Hypothalamus (tissue), 51 donors: ENCODE measurements at regions not wholly inside any gene's neighbourhood (a gene's known extent, or its start where the extent isn't known, plus 50 kb on each side); places are given as distances from the start of the nearest gene placed in this dataset.
"Not testable (repeated sequence)": the region's sequence is repeated elsewhere in the genome, so short reads cannot be mapped to it uniquely, and the experiment has no call there.

ENCODE experiments used
- DNase-seq, 51 donors: peaks; one replicate each; lab custom pipeline; 2025; lab: John Stamatoyannopoulos, UW

DNA sequence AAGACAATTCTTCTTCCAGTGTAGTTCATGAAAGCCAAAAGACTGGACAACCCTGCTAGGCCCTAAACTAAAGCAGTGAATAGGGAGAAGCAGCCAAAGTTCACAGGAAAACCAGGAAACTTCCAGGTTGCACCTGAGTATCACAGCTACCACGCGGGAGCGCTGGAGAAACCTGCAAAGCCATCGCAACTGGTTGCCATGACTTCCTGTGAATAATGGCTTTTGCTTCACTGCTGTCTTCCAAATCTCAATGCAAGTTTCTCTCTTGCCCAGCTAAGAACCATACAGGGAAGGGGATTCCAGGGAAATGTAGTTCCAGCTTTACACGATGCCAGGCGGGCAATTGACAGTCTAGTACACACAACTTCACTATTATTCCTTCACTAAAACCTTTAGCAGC is 114.1 kb downstream of the GXYLT1 start:
- DNase-seq: no peak

DNA sequence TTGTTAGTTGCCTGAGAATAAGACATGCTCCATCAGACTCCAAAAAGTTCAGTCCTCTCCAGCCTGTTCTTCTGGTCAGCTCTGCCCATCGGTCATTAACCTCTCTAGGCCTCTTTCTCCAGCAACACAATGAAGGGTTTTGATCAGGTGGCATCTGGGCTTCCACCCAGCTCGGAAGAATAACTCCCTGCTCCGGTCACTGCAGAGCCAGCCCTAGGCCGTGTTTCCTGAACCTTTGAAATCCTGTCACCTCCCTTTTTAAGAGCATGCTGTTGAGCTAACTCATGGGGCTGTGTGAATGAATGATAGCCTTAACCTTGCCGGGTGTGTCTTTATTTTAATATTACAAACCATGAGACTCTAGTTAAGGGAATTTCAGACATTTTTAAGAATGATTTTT is 117.1 kb downstream of the GXYLT1 start:
- peak in 3 of 51 donors; percentile 1 to 3 (median 2) for DNase-seq

DNA sequence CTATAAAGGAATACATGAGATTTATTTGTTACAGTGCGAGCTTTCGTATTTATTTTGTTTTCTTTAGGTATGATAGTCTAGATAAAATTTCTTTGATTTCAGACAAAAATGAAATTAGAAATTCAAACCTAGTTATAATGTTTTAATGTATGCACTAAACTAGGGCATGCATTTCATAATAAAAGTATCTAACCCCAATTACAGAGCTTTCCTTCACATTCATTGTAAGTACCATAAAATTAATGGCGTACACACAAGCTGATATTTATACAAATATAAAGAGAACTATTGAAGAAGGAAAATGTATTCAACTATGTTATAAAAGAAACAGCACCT is 120.2 kb downstream of the GXYLT1 start:
- no peak for DNase-seq

DNA sequence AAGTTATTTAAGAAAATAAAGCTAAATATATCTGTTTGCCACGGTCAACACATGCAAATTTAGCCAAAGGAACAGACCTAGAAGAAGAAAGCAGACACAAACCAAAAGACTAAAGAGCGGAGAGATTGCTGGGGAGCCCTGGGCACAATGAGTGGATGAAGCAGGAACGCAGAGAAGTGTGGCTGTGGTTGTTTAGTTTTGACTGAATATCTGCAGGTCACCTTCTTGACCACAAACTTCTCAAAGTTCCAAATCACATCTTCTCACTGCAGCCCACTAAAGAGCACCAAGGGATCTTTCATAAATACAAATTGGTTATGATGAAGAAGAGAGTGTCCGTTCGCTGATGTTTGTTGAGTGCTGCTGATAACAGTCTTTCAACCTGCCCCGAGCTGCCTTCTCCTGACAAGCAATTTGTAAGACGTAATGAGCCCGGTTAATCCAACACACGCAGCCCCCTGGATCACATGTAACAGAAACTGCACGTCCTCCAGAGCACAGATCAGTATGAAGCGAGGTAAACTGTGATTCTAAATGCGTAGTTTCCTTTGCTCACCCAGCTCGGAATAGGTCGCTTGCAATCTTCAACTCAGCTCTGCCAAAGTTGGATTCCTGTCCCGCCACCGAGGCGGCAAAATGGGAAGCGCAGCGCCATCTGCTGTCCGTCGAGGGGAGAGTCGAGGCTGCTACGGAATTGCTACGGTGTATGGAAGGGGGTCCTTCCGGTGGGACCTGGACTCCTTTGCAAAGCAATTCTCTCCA is 120.8 kb downstream of the GXYLT1 start:
- DNase-seq: peak; percentile 6 to 84 (median 54)

DNA sequence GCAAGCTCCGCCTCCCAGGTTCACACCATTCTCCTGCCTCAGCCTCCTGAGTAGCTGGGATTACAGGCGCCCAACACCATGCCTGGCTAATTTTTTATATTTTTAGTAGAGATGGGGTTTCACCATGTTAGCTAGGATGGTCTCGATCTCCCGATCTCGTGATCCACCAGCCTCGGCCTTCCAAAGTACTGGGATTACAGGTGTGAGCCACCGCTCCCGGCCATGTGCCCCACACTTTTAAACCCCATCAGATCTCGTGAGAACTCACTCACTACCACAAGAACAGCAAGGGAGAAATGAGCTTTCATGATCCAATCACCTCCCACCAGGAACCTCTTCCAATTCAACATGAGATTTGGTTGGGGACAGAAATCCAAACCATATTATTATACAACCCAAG is 122.7 kb downstream of the GXYLT1 start:
- not testable (repeated sequence) for DNase-seq

DNA sequence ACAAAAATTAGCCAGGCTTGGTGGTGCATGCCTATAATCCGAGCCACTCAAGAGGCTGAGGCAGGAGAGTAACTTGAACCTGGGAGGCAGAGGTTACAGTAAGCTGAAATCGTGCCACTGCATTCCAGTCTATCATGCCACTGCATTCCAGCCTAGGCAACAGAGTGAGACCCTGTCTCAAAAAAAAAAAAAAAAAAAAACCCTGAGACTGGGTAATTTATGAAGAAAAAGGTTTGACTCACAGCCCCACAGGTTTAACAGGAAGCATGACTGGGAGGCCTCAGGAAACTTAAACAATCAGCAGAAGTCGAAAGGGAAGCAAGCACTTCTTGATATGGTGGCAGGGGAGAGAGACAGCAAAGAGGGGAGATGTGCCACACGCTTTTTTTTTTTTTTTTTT is 123.2 kb downstream of the GXYLT1 start:
- DNase-seq: no peak

DNA sequence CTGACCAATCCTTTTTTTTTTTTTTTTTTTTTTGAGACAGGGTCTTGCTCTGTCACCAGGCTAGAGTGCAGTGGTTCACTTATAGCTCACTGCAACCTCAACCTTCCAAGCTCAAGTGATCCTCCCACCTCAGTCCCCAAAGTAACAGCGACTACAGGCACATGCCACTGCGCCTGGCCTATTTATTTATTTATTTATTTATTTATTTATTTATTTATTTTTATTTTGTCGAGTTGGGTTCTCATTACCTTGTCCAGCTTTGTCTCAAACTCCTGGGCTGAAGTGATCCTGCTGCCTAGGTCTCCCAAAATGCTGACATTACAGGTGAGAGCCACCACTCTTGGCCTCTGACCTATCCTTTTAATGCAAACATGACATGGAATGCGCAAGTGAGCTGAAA is 124.4 kb downstream of the GXYLT1 start:
- DNase-seq: no peak

DNA sequence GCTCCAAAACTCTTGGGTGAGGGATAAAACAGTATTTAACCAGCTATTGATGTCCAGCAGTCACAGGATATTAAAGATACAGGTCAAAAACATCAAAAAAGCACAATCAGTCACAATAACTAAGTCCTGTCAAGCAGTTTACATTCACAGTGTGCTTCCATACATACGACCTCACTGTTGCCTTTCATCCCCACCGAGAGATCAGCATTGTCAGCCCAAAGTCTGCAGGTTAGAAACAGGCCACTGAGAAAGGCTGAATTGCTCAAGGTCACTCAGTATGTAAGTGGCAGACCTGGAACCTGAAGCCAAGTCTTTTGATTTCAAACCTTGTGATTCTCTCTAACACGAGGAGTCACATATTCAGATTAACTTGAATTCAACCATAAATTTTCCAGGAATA is 124.9 kb downstream of the GXYLT1 start:
- no peak for DNase-seq

DNA sequence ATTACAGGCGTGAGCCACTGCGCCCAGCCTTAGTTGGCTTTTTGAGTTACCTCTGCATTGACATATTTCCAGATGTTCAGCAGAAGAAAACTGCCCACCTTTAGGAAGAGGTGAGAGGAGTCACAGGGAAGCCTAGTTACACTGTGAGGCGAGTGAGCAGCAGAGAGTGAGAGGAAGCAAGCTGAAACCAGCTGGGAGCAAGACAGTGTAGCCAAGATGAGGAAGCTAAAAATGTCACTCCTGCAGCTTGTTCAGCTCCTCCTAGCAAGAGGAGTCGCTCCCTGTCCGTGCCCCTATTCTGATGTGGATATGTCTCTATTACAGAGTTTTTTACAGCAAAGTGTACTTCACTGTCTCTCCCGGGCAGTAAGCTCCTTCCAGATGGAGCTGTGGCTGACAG is 127.6 kb downstream of the GXYLT1 start:
- DNase-seq: no peak

DNA sequence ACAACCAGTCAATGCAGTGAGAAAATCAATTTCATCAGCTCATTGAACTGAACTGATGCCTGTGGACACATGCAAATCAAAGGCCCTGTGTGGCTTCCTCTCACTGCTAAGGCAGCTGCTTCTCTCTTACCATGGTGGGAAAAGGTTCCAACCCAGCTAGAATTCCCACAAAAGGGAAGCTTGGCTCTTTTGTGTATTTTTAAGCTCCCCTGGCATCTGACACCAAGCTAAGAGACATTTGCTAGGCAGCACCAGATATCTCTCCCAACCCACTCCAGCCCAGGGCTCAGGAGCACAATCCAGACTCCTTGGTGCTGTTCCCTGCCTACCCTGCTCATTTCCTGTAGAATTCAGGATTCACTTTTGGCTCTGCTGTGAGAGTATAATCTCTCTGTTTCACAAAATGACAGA is 129.6 kb downstream of the GXYLT1 start:
- no peak for DNase-seq

DNA sequence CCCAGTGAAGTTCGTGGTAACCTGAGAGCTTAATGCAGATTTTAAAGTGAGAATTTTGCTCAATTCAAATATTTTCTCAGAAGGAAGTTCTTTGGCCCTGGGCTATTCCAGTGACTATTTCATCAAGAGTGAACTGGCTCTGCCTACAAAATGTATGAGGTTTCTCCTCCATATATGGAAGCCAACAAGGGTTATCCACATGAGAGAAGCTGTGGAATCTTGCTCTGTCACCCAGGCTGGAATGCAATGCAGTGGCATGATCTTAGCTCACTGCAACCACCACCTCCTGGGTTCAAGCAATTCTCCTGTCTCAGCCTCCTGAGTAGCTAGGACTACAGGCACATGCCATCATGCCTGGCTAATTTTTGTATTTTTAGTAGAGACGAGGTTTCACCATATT is 132.2 kb downstream of the GXYLT1 start:
- DNase-seq: not testable (repeated sequence)

DNA sequence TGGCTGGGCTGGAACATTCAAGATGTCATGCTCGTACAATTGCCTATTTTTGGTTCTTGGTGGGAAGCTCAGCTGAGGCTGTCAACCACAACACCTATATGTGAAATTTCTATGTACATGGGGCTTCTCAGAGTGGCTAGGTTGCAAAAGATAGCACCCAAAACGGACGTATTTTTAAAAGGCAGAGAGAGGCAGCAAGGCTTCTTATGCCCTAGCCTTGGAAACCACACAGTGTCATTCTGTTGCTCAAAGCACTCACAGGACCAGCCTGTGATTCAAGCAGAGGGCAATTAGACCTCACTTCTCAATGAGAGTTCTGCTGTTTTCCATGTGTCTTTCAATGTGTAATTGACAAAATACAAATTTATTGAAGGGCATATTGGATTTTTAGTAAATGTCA is 134.0 kb downstream of the GXYLT1 start:
- no peak for DNase-seq

DNA sequence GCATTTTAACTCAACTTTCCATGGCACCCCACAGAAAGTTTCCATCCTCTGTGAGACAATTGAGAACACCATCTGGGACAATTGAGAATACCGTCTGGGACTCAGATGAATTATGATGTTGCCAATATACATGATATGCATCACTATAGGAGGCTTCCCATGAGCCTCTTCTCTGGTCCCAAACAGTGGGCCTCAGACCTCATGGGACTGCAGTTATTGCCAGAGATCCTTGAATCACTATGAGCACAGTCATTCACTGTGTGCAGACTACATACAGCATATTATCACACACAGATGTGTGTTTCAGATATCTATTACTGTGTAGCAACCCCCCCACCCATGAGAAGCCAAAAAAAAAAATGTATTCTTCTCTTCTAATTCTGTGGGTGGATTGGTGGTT is 134.4 kb downstream of the GXYLT1 start:
- no peak for DNase-seq

DNA sequence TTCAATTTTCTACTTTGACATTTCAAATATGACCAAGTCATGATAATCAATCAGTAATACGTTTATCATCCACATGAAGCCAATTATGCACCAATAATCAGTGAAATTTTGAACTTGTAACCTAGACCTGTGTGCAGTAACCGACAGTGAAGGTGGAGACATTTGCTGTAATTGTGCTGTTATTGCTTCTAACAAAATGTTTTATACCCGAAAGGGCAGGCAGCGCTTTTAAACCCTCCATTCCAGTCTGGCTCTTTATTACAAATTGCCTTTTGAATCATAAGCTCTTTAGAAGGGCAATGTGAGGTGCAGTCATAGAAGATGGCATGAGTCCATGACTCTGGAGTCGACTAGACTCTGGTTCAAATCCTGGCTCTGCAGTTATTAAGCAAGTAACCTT is 135.7 kb downstream of the GXYLT1 start:
- DNase-seq: no peak

DNA sequence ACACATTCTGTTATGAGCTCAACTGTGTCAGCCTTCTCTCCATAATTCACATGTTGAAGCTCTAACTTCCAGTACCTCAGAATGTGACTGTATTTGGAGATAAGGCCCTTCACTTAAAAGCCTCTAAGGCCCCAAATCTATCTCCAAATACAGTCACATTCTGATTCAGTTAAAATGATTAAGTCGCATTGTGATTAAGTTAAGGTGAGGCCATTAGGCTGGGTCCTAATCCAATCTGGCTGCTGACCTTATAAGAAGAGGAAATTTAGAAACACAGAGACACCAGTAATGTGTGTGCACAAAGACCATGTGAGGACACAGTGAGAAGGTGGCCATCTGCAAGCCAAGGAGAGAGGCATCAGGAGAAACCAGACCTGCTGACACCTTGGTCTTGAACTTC is 141.6 kb downstream of the GXYLT1 start:
- DNase-seq: no peak

DNA sequence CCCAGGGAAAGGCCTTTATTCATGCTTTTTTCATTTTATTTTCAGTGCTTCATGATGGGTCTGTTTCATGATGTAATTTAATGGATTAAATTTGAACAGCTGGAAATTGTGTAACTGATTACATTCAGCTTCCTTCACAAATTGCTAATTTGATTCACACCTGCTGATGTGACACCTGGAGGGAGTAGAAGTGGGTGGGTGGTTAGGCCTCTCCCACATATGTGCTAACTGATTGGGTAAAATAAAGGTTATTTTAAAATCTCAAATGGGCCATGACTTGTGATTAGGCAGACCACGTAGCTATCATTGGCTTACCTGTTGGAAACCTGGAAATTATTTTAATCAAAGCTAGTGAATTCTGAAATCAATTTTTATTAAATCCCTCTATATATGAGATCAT is 142.1 kb downstream of the GXYLT1 start:
- no peak for DNase-seq

DNA sequence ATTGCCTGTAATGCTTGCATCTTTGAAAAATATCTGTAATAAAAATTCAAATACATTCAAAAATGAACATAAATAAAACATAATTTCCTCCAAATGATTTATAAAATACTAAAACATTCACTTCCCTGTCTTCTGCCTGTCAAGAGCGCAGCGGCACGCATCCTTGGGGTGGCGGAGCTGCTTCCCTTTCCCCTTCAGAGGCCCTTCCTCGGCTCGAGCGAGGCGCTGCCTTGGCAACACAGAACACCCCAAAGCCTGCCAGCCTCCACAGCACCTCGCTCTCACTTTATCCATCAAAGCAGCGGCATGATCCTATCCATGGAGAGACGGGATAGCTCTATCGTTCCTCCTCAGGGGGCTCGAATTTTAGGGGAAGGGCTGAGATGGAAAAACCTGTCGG is 146.2 kb downstream of the GXYLT1 start:
- peak in 6 of 51 donors; percentile 0 to 5 (median 3) for DNase-seq

DNA sequence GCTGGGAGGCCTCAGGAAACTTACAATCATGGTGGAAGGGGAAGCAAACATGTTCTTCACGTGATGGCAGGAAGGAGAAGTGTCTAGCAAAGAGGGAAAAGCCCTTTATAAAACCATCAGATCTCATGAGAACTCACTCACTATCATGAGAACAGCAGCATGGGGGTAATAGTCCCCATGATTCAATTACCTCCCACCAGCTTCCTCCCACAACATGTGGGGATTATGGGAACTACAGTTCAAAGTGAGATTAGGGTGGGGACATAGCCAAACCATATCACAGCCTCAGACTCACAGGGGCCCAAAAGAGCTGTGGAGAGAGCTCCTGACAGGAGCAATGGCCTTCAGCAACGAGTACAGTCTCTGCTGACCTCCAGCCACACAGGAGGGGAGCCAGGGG is 151.4 kb downstream of the GXYLT1 start:
- DNase-seq: no peak

DNA sequence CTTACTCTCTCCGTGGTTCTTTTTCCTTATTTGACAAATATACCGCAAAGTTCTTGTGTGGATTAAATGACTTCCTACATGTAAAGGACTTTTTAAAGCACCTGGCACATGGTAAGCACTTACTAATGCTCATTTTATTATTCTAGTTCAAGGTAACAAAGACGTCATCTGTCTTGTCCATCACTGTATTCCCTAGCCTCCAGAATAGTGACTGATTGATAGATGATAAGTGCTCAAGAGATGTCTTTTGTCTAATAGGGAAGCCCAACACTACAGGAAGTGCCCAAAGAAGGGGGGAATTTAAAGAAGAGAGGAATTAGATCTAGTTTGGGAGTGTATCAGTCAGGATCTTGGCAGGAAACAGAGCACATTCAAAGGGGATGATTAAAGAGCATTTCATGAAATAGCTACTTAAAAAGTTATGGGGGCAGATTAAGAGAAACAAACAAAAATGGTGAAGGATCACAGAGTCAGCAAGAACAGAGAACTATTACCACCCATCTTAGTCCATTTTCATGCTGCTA is 151.9 kb downstream of the GXYLT1 start:
- DNase-seq: no peak

DNA sequence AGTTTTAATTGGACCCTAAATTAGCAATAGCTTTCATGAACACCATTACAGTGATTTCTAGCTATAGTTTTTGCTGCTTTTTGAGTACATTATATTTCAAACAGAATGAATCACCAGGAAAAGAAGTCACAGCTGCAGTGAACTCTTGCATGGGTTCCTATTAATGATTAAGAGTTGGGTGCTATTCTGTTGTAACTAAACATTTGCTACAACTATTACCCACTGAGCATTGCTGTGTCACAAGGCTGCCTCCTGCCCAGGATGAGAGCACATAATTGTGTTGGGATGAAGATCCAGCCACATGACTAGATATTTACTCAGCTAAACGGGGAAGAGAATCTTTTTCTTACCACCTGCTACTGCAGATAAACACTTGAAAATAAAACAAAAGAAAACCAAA is 152.7 kb downstream of the GXYLT1 start:
- no peak for DNase-seq

DNA sequence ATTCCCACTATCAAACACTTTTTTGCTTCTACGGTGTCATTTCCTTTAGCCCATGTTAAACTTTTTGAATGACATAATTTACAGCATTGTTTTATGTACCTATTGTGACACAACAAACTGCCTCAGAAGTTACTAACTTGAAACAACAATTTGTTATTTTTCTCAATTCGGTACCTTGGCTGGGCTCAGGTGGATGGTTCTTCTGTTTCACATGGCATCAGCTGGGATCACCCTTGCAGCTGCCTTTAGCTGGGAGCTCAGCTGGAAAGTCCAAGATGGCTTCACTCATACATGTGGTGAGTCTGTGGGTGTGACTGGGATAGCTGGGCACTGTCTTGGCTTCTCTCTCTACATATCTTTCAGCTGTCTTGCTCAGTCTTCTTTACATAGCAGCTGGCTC is 156.0 kb downstream of the GXYLT1 start:
- DNase-seq: no peak

DNA sequence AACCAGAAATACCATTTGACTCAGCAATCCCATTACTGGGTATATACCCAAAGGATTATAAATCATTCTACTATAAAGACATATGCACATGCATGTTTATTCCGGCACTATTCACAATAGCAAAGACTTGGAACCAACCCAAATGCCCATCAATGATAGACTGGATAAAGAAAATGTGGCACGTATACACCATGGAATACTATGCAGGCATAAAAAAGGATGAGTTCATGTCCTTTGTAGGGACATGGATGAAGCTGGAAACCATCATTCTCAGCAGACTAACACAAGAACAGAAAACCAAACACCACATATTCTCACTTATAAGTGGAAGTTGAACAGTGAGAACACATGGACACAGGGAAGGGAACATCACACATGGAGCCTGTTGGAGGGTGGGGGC is 158.2 kb downstream of the GXYLT1 start:
- not testable (repeated sequence) for DNase-seq

DNA sequence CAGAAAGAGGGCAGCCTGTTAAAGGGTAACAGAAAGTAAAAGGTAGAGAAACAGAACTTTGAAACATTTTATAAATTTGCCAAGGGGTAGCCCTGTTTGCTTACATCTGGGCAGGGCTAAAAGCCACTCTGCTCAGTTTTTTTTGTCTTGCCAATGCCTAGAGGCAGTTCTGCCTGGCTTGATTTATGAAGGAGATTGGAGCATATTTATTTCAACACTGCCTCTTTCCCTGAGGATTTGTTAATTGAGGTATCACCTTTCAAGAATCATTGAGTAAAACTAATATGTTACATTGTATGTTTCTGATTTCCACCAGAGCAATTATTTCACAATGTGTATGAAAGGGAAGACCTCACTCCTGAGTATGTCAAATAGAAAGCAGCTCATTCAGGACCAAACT is 160.8 kb downstream of the GXYLT1 start:
- no peak for DNase-seq
